ENCODE measurements at regions not wholly inside any gene's neighbourhood (a gene's known extent, or its start where the extent isn't known, plus 50 kb on each side); places are given as distances from the start of the nearest gene placed in this dataset.

- Histone ChIP-seq H3K9ac (ENCODE audit: insufficient read depth, low read depth, low read length) (no peak overlapping the region), H3K4me1 (ENCODE audit: insufficient read depth, low read length) (no peaks in the 10 kb centered on the region), H3K9me3 (ENCODE audit: low read length) (no peaks in the 10 kb centered on the region), H3K79me2 (ENCODE audit: insufficient read depth, low read length) (no peaks in the 10 kb centered on the region), H3K36me3 (replicated peaks in 1 of 2; ENCODE audit: control insufficient read depth in 1 of 2, insufficient read depth in 2 of 2, low read length in 2 of 2) (no peaks in the 10 kb centered on the region), H3K27ac (ENCODE audit: extremely low read length, insufficient read depth, low read length) (no peak overlapping the region), H3K4me3 (replicated peaks in 1 of 3; ENCODE audit: insufficient read depth in 1 of 3, low read depth in 2 of 3, low read length in 3 of 3) (no peak overlapping the region), H3K4me2 (ENCODE audit: low read depth, low read length) (no peak overlapping the region), H4K20me1 (ENCODE audit: insufficient read depth, low read length) (no peaks in the 10 kb centered on the region), H3K27me3 (ENCODE audit: control insufficient read depth in 1 of 2, insufficient read depth in 2 of 2, low read length in 2 of 2) (no peaks in the 10 kb centered on the region; a peak in 1 of 5 replicates), H2AFZ (ENCODE audit: low read length) (no peak overlapping the region)
- ChIA-PET CTCF (ENCODE audit: low intra/inter-chr PET ratio, low total read pairs) (no interaction called here), POLR2A (no interaction called here)
- DNase-seq (ENCODE audit: low spot score) = no peak
- ATAC-seq = no peak
- BruUV-seq (replicated peaks) = no TSS peak
- in situ Hi-C loops (cut with HindIII; ENCODE audit: extremely low pct_ligation_motif_present, low pct_unique_long_range_greater_than_20kb) = no loop called here
- WGBS (ENCODE audit: low lambda C conversion rate) = 0% methylated on average over 1 of the region's 1 CpG
- intact Hi-C loops (cut with micrococcal nuclease; ENCODE audit: unreplicated experiment) = no loop called here
- no peak for FAIRE-seq
- TF ChIP-seq TERF1 (CRISPR knock-in tag; IDR thresholded peaks at IDR 0.05) = no peak
- no peak for TF ChIP-seq BRCA1 (CRISPR knock-in tag; IDR thresholded peaks at IDR 0.05)
- no peak for TF ChIP-seq MBD4 (IDR thresholded peaks at IDR 0.05; ENCODE audit: borderline replicate concordance, low read length)
- TF ChIP-seq ZNF589 (CRISPR knock-in tag; conservative IDR thresholded peaks at IDR 0.05) = no peak
- no peak for TF ChIP-seq NFAT5 (CRISPR knock-in tag; IDR thresholded peaks at IDR 0.05)
- no peak for TF ChIP-seq EED (CRISPR knock-in tag; IDR thresholded peaks at IDR 0.05)
- no peak for TF ChIP-seq TIGD3 (CRISPR knock-in tag; IDR thresholded peaks at IDR 0.05; ENCODE audit: borderline replicate concordance)
- TF ChIP-seq ZNF263 (CRISPR knock-in tag; IDR thresholded peaks at IDR 0.05) = no peak
- no peak for TF ChIP-seq ZNF503 (CRISPR knock-in tag; IDR thresholded peaks at IDR 0.05)
- no peak for TF ChIP-seq HES4 (CRISPR knock-in tag; IDR thresholded peaks at IDR 0.05; ENCODE audit: borderline replicate concordance)
- no peak for TF ChIP-seq MAFF (IDR thresholded peaks at IDR 0.05; ENCODE audit: low read depth, low read length)
- no peak for TF ChIP-seq TARDBP (CRISPR knock-in tag; IDR thresholded peaks at IDR 0.05)
- TF ChIP-seq CENPT (CRISPR knock-in tag; IDR thresholded peaks at IDR 0.05; ENCODE audit: low read depth) = no peak
Measured at GRCh38 chr5:43854697-43855292, 251.8 kb downstream of the NNT start.

Measured in HepG2 (cell line).